OCI-LY3 (cell line): ENCODE measurements at regions not wholly inside any gene's neighbourhood (a gene's known extent, or its start where the extent isn't known, plus 50 kb on each side); places are given as distances from the start of the nearest gene placed in this dataset.

Experiments
- H2AFZ ChIP-seq: fragments of 200-600, 300-600 bp; shearing (Covaris generic); 2 replicates; pipeline ENCODE4 v1.6.0; 2014; ENCODE audit warnings: antibody characterized with exemption, low read depth, low read length
- H3K27ac ChIP-seq: fragments of 200-600, 300-600 bp; sonication (generic); 2 replicates; pipeline ENCODE4 v1.5.1; 2014; ENCODE audit warnings: mild to moderate bottlenecking, low read length, moderate library complexity, mixed read lengths
- H3K27me3 ChIP-seq: fragments of 200-600, 300-600 bp; sonication (generic); 2 replicates; pipeline ENCODE4 v1.6.1; 2014; ENCODE audit warnings: low read depth, low read length, mixed read lengths
- H3K36me3 ChIP-seq: fragments of 200-600, 300-600 bp; sonication (generic); replicated peaks from 2 replicates; pipeline ENCODE3; 2014; ENCODE audit warnings: low read depth, low read length, mixed read lengths
- H3K4me1 ChIP-seq: fragments of 300-600, 200-600 bp; sonication (generic); 2 replicates; pipeline ENCODE4 v1.6.1; 2014; ENCODE audit warnings: low read length, mixed read lengths
- H3K4me2 ChIP-seq: fragments of 200-600, 300-600 bp; sonication (generic); 2 replicates; pipeline ENCODE4 v1.6.1; 2014; ENCODE audit warnings: low read length, mixed read lengths
- H3K4me3 ChIP-seq: fragments of 300-600, 200-600 bp; sonication (generic); 2 replicates; pipeline ENCODE4 v1.5.1; 2014; ENCODE audit warnings: antibody characterized with exemption, mild to moderate bottlenecking, low read length, moderate library complexity
- H3K79me2 ChIP-seq: fragments of 300-600, 200-600 bp; shearing (Covaris generic); 2 replicates; pipeline ENCODE4 v1.6.1; 2014; ENCODE audit warnings: mild to moderate bottlenecking, low read length, mixed read lengths
- H3K9ac ChIP-seq: fragments of 300-600, 200-600 bp; shearing (Covaris generic); 2 replicates; pipeline ENCODE4 v1.6.0; 2014; ENCODE audit warnings: mild to moderate bottlenecking, low read length, moderate library complexity
- H3K9me3 ChIP-seq: fragments of 200-600, 300-600 bp; shearing (Covaris generic); 2 replicates; pipeline ENCODE4 v1.6.1; 2014; ENCODE audit warnings: low read length, mixed read lengths; ENCODE audit not compliant: insufficient read depth
- H4K20me1 ChIP-seq: fragments of 200-600, 300-600 bp; sonication (generic); 2 replicates; pipeline ENCODE4 v1.6.1; 2016; ENCODE audit warnings: low read length, mixed read lengths; ENCODE audit not compliant: insufficient read depth
- EZH2phosphoT487 ChIP-seq: fragments of 200-600 bp; shearing (Covaris generic); IDR thresholded peaks from 2 replicates; pipeline ENCODE4 v1.6.1; 2018; ENCODE audit warnings: antibody characterized with exemption, mixed run types, low read depth
- TF ChIP-seq, protein P1 (sequence below): fragments of 200-600, 300-600 bp; sonication (generic); IDR thresholded peaks from 2 replicates; pipeline ENCODE4 v1.5.1; 2014; ENCODE audit warnings: antibody characterized with exemption, low read length, low read depth

DNA sequence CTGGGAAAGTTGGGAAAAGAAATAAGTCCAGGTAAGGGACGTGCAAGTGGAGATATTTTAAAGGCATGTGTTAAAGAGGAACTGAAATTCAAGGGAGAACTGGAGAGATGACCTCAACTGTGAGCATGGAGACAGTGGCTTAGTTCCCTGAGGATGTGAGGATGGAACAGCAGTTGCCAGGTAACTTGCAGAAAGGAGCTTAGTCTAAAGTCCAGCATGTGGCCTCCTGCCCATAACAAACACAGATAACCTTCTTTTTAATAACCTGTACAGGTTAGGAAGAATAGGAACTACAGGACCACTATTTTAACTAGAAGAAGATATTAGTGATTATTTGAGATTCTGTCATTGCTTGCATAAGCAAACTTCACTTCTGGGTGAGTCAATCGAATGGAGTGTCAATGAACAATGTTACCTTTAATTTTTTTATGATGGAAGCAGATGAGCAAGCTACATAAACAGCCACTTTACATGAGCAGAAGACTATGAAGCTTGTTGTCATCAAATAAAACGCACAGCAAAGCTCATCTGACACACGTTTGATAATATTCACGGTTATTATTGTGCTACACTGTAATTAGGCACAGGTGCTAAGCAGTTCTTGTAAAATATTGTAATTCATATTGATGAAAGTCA, 291.7 kb upstream of the DDHD1 start:
- no peaks in the 10 kb centered on the region for H3K36me3 ChIP-seq
- no peak overlapping the region for H3K4me2 ChIP-seq
- H3K27me3 ChIP-seq: no peaks in the 10 kb centered on the region
- H3K4me1 ChIP-seq: no peaks in the 10 kb centered on the region
- no peak overlapping the region for H2AFZ ChIP-seq
- no peaks in the 10 kb centered on the region for H3K9me3 ChIP-seq
- no peak overlapping the region for H3K4me3 ChIP-seq
- no peak overlapping the region for H3K27ac ChIP-seq
- TF ChIP-seq EZH2phosphoT487: no peak
- TF ChIP-seq, protein P1, sequence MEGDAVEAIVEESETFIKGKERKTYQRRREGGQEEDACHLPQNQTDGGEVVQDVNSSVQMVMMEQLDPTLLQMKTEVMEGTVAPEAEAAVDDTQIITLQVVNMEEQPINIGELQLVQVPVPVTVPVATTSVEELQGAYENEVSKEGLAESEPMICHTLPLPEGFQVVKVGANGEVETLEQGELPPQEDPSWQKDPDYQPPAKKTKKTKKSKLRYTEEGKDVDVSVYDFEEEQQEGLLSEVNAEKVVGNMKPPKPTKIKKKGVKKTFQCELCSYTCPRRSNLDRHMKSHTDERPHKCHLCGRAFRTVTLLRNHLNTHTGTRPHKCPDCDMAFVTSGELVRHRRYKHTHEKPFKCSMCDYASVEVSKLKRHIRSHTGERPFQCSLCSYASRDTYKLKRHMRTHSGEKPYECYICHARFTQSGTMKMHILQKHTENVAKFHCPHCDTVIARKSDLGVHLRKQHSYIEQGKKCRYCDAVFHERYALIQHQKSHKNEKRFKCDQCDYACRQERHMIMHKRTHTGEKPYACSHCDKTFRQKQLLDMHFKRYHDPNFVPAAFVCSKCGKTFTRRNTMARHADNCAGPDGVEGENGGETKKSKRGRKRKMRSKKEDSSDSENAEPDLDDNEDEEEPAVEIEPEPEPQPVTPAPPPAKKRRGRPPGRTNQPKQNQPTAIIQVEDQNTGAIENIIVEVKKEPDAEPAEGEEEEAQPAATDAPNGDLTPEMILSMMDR: no peak
- no peaks in the 10 kb centered on the region for H3K79me2 ChIP-seq
- no peak overlapping the region for H3K9ac ChIP-seq
- no peaks in the 10 kb centered on the region for H4K20me1 ChIP-seq

DNA sequence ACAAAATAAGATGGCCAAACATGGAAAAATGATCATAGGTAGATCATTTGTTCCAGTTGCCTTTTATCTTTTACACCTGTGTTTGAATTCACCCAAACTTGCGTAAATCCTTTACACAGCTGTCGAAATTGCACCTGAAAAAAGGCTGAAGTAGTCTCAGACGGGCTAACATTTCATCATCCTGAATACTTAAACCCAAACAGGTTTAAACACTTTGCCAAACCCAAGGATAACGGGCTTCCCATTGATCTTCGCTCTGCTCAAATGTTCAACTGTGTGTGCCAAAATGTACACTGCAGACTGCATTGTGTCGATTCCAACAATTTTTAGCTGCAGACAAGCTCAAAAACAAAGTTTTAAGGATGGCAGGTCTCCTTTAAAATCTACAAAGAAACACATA, 288.7 kb upstream of the DDHD1 start:
- H3K27ac ChIP-seq: no peak overlapping the region
- no peaks in the 10 kb centered on the region for H4K20me1 ChIP-seq
- no peak for TF ChIP-seq EZH2phosphoT487
- TF ChIP-seq, protein P1: no peak
- no peak overlapping the region for H3K9ac ChIP-seq
- no peak overlapping the region for H3K4me2 ChIP-seq
- H3K79me2 ChIP-seq: no peaks in the 10 kb centered on the region
- H3K36me3 ChIP-seq: no peaks in the 10 kb centered on the region
- H3K4me3 ChIP-seq: no peak overlapping the region
- H3K9me3 ChIP-seq: no peaks in the 10 kb centered on the region
- H3K4me1 ChIP-seq: no peaks in the 10 kb centered on the region
- H2AFZ ChIP-seq: no peak overlapping the region
- no peaks in the 10 kb centered on the region for H3K27me3 ChIP-seq

DNA sequence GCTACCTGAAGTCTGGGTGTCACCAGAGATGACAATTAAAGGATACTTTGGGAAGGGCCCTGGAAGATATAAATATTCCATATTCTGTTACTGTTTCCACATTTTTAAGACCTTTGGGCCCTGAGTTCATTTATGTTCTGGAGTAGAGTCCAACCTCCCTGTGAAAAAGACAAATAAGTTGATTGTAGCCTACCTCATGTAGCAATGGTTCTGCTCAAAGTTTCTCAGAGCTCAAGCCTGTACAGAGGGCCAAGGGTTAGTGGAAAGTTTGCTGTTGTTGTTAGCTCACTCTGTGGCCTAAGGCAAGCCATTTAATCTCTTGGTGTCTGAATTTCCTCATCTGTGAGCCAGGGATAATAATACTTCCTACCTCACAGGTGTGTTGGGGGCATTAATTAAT, 284.7 kb upstream of the DDHD1 start:
- TF ChIP-seq, protein P1: no peak
- TF ChIP-seq EZH2phosphoT487: no peak
- Histone ChIP-seq H3K27ac (no peak overlapping the region), H3K9ac (no peak overlapping the region), H3K4me2 (no peak overlapping the region), H3K27me3 (peaks cover 22% of the 10 kb centered on the region), H3K4me3 (no peak overlapping the region), H3K9me3 (no peaks in the 10 kb centered on the region), H3K36me3 (no peaks in the 10 kb centered on the region), H4K20me1 (no peaks in the 10 kb centered on the region), H2AFZ (no peak overlapping the region), H3K79me2 (no peaks in the 10 kb centered on the region), H3K4me1 (no peaks in the 10 kb centered on the region)

DNA sequence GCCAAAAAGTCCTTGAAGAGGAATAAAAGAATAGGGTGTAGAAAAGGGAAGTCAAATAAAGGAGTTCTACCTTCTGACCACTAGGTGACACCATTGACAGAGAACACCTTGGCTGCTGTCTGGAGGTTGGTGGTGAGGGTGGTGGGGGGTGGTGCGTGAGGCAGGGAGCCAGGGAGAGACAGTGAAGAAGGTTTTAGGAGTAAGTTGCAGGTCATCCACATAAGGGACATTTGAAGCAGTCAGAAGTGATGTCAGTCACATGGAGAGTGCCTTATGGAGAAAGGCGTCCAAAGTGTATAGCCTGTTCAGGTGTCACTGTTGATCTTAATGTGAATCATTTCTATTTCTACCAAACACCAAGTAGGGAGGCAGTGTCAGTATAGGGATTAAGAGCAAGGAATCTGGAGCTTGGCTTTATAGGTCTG, 279.3 kb upstream of the DDHD1 start:
- TF ChIP-seq EZH2phosphoT487: no peak
- TF ChIP-seq, protein P1: peak; percentile 90
- Histone ChIP-seq H3K36me3 (no peaks in the 10 kb centered on the region), H3K4me2 (no peak overlapping the region)

More for the DNA sequence above, 279.3 kb upstream of the DDHD1 start:
- Histone ChIP-seq H3K27me3 (peaks cover 22% of the 10 kb centered on the region), H3K9ac (no peak overlapping the region), H3K79me2 (no peaks in the 10 kb centered on the region), H3K4me1 (no peaks in the 10 kb centered on the region), H3K4me3 (no peak overlapping the region), H2AFZ (no peak overlapping the region), H4K20me1 (no peaks in the 10 kb centered on the region), H3K9me3 (no peaks in the 10 kb centered on the region), H3K27ac (no peak overlapping the region)
